CD4-positive, alpha-beta T cell treated with Interleukin-10 for 1 hour (primary cell): ENCODE measurements at regions not wholly inside any gene's neighbourhood (a gene's known extent, or its start where the extent isn't known, plus 50 kb on each side); places are given as distances from the start of the nearest gene placed in this dataset.

Experiments
- DNase-seq: peaks from one replicate; pipeline ENCODE4 v3.0.0-alpha.2; 2020

- DNase-seq: no peak
These were observed 732.8 kb upstream of the CITED2 start for GRCh38 chr6:140107216-140107615.

- no peak for DNase-seq
These were observed 731.4 kb upstream of the CITED2 start for GRCh38 chr6:140105857-140106256.

GRCh38 chr6:140105241-140105640, 730.8 kb upstream of the CITED2 start:
- no peak for DNase-seq

GRCh38 chr6:140101818-140102217, 727.4 kb upstream of the CITED2 start:
- DNase-seq: no peak

- no peak for DNase-seq
These were observed 726.9 kb upstream of the CITED2 start for GRCh38 chr6:140101367-140101766.

- no peak for DNase-seq
These were observed 721.1 kb upstream of the CITED2 start for GRCh38 chr6:140095532-140095931.

GRCh38 chr6:140091895-140092294, 717.4 kb upstream of the CITED2 start:
- DNase-seq: no peak

- no peak for DNase-seq
These were observed 716.4 kb upstream of the CITED2 start for GRCh38 chr6:140090871-140091270.

GRCh38 chr6:140083375-140083774, 708.9 kb upstream of the CITED2 start:
- no peak for DNase-seq

- DNase-seq: no peak
These were observed 708.4 kb upstream of the CITED2 start for GRCh38 chr6:140082867-140083297.

GRCh38 chr6:140079328-140079727, 704.9 kb upstream of the CITED2 start:
- DNase-seq: no peak

- DNase-seq: no peak
These were observed 704.2 kb upstream of the CITED2 start for GRCh38 chr6:140078561-140079125.

- DNase-seq: no peak
These were observed 703.5 kb upstream of the CITED2 start for GRCh38 chr6:140077827-140078560.

GRCh38 chr6:140076105-140076504, 701.7 kb upstream of the CITED2 start:
- no peak for DNase-seq

- no peak for DNase-seq
These were observed 699.0 kb upstream of the CITED2 start for GRCh38 chr6:140073456-140073855.

- DNase-seq: no peak
These were observed 697.2 kb upstream of the CITED2 start for GRCh38 chr6:140071601-140072062.

GRCh38 chr6:140070846-140071473, 696.5 kb upstream of the CITED2 start:
- no peak for DNase-seq

GRCh38 chr6:140069576-140069975, 695.1 kb upstream of the CITED2 start:
- no peak for DNase-seq

- DNase-seq: no peak
These were observed 694.4 kb upstream of the CITED2 start for GRCh38 chr6:140068801-140069200.

- no peak for DNase-seq
These were observed 689.9 kb upstream of the CITED2 start for GRCh38 chr6:140064366-140064765.

- DNase-seq: no peak
These were observed 688.6 kb upstream of the CITED2 start for GRCh38 chr6:140063021-140063399.

GRCh38 chr6:140062043-140063020, 687.9 kb upstream of the CITED2 start:
- no peak for DNase-seq
